Psoas muscle (tissue), 7 donors: ENCODE measurements at regions not wholly inside any gene's neighbourhood (a gene's known extent, or its start where the extent isn't known, plus 50 kb on each side); places are given as distances from the start of the nearest gene placed in this dataset.
"Not testable (repeated sequence)": the region's sequence is repeated elsewhere in the genome, so short reads cannot be mapped to it uniquely, and the experiment has no call there.

Source experiments
- ATAC-seq, 4 donors: fragments of 200-7000 bp; cut with Tn5 transposase; one replicate each; pipeline ENCODE4 v1.9.1; 2020; ENCODE audit warnings: moderate library complexity in 3 of 4, mild to moderate bottlenecking in 2 of 4
- DNase-seq, 2 donors: peaks; one replicate each; pipeline ENCODE4 v3.0.0-alpha.2; 2020
- H3K27ac ChIP-seq: fragments of 200-600 bp; one replicate; pipeline ENCODE4 v1.8.0; 2022
- H3K27me3 ChIP-seq, 3 donors: fragments of 200-600 bp in 1 of 3; one replicate each; pipeline versions ENCODE4 v1.6.1 to v1.8.0; 2013 to 2022; ENCODE audit warnings: low read length in 2 of 3, mild to moderate bottlenecking in 2 of 3, moderate library complexity in 1 of 3; ENCODE audit not compliant: insufficient read depth in 3 of 3
- H3K36me3 ChIP-seq, 2 donors: fragments of 200-600 bp in 1 of 2; one replicate each; pipeline versions ENCODE4 v1.6.1 to v1.8.0; 2013 to 2022; ENCODE audit warnings: low read depth in 1 of 2, mild to moderate bottlenecking in 1 of 2, moderate library complexity in 1 of 2; ENCODE audit not compliant: insufficient read depth in 1 of 2
- H3K4me1 ChIP-seq: fragments of 200-600 bp; one replicate; pipeline ENCODE4 v1.8.0; 2022
- H3K4me3 ChIP-seq: fragments of 200-600 bp; one replicate; pipeline ENCODE4 v1.8.0; 2022; ENCODE audit warnings: mild to moderate bottlenecking
- H3K9me3 ChIP-seq: fragments of 200-600 bp; one replicate; pipeline ENCODE4 v1.8.0; 2022
- WGBS, 3 donors: extraction: QIAGEN DNeasy Blood & Tissue Kit; methylation state at CpG; one replicate each; pipeline versions ENCODE4 v1.1.6 to v1.1.7; 2013; 5-methylcytosine and 5-hydroxymethylcytosine counted together
- intact Hi-C, 2 donors: fragments of 100-400 bp; cut with DNase I; formaldehyde crosslinking; loops; one replicate each; pipeline versions ENCODE4 v1.11.0 to v1.14.2; 2022
- TF ChIP-seq, protein P1 (sequence below): fragments of 200-600 bp; IDR thresholded peaks from one replicate; pipeline ENCODE4 v1.8.0; 2022; ENCODE audit warnings: antibody characterized with exemption
- donor health status: healthy with polysubstance abuse.
- donor health status: DM: no; HTN: no; CAD: no; lungs with moderate emphysema.
- donor health status: Bipolar disorder and iron deficiency.
- donor health status: healthy.
- donor health status: DM: yes; HTN: yes; CAD: no.
- donor health status: DM: no; HTN: no; CAD: no.
- donor health status: DM: yes; HTN: yes; CAD: no.

DNA sequence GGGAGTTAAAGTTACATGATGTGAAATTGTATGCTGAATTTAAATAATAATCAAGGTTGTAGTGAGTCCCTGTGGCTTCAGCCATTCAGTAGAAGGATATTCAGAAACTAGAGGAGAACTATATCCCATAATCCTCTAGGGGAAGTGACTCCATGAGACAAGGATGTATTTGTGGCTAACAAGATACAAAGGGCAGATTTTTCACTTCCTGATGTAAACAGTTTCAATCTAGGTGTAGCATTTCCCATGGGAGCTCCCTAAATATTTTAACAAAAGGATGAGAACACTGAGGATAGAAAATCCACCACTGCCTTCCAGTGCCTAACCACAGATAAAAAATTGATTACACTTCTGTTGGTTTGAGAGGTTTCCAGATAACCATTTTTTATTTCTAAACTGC lies 435.4 kb upstream of the TENM3 start:
- Histone ChIP-seq H3K36me3 (no peaks in the 10 kb centered on the region), H3K4me3 (no peak overlapping the region), H3K4me1 (no peaks in the 10 kb centered on the region), H3K9me3 (no peaks in the 10 kb centered on the region), H3K27me3 (no peaks in the 10 kb centered on the region), H3K27ac (no peak overlapping the region)
- DNase-seq (no peak), ATAC-seq (no peak)
- TF ChIP-seq, protein P1, sequence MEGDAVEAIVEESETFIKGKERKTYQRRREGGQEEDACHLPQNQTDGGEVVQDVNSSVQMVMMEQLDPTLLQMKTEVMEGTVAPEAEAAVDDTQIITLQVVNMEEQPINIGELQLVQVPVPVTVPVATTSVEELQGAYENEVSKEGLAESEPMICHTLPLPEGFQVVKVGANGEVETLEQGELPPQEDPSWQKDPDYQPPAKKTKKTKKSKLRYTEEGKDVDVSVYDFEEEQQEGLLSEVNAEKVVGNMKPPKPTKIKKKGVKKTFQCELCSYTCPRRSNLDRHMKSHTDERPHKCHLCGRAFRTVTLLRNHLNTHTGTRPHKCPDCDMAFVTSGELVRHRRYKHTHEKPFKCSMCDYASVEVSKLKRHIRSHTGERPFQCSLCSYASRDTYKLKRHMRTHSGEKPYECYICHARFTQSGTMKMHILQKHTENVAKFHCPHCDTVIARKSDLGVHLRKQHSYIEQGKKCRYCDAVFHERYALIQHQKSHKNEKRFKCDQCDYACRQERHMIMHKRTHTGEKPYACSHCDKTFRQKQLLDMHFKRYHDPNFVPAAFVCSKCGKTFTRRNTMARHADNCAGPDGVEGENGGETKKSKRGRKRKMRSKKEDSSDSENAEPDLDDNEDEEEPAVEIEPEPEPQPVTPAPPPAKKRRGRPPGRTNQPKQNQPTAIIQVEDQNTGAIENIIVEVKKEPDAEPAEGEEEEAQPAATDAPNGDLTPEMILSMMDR, result no peak
- intact Hi-C loops, result no loop called here

DNA sequence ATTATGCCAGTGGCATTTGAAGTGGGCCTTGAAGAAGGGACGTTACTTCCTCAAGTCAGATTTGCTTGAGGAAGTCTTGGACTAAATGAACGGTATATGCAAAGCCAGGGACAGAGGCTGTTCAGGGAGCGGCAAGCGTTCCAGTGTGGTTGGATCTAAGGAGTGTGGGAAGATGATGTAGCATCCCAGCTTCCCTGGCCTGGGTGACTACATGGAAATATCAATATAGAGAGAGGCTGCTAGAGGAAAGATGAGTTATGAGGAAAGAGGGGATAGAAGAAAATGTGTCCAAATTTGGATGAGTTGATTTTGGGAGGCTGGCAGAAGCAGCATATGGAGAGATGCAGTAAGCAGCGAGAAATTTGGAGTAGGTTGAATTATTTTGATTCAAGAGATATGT lies 432.5 kb upstream of the TENM3 start:
- H3K27ac ChIP-seq, result no peak overlapping the region
- DNase-seq (no peak), ATAC-seq (no peak)
- H3K36me3 ChIP-seq, result no peaks in the 10 kb centered on the region
- no peaks in the 10 kb centered on the region for H3K4me1 ChIP-seq
- intact Hi-C loops, result no loop called here
- no peaks in the 10 kb centered on the region for H3K9me3 ChIP-seq
- TF ChIP-seq, protein P1, result no peak
- H3K4me3 ChIP-seq, result no peak overlapping the region
- H3K27me3 ChIP-seq, result no peaks in the 10 kb centered on the region
- WGBS, 3 donors, result 70 to 83% (median 76%) methylated on average over 5 of the region's 5 CpGs

DNA sequence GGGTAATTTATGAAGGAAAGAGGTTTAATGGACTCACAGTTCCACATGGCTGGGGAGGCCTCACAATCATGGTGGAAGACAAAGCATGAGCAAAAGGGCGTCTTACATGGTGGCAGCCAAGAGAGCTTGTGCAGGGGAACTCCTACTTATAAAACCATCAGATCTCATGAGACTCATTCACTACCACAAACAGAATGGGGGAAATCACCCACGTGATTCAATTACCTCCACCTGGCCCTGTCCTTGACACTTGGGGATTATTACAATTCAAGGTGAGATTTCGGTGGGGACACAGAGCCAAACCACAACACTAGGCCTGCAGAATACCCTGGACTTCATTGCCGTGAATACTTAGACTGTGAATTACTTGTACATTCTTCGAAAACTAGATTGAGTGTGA lies 431.7 kb upstream of the TENM3 start:
- intact Hi-C loops, ATAC-seq, H3K27ac ChIP-seq, H3K4me1 ChIP-seq, DNase-seq, H3K9me3 ChIP-seq, H3K27me3 ChIP-seq, H3K4me3 ChIP-seq, H3K36me3 ChIP-seq: not testable (repeated sequence)
- 85 to 88% (median 86%) methylated on average over 5 of the region's 5 CpGs for WGBS, 3 donors

DNA sequence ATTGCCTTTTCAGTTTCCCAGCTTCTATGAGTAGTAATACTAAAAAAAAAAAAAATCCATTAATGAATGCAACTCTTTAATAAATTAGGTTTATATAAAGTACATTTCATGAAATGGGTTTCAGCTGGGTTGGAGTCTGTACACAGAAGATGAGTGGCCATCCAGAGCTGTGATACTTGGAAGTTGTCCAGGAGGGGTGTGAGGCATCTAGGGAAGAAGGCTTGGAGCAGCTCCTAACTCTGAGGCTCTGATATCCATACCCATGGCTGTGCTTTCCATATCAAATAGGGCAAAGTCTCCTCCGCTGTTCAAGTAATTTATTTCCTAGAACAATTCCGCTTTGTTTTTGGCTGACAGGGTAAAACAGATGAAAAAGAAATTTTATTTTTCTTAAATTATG lies 423.3 kb upstream of the TENM3 start:
- TF ChIP-seq, protein P1, result no peak

DNA sequence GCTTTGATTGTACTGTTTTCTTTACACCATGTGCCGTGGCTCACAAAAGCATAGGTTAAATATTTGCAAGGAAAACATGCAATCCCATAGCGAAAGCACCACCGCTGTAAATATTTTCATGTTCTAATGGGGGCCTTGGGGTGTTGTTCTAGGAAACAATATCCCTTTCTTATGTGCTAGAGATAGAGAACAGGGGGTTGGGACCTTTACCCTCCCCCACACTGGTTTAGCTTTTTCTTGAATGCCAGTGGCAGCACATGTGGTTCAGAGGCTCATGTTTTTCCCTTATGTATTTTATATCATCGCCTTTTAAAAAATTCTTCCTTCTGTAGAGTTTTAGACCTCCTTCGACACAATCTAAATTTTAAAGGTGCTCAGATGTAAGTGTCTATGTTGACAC lies 422.6 kb upstream of the TENM3 start:
- intact Hi-C loops, result no loop called here
- ATAC-seq (no peak), DNase-seq (no peak)
- Histone ChIP-seq H3K4me3 (no peak overlapping the region), H3K9me3 (no peaks in the 10 kb centered on the region), H3K27ac (no peak overlapping the region), H3K36me3 (no peaks in the 10 kb centered on the region), H3K4me1 (no peaks in the 10 kb centered on the region), H3K27me3 (no peaks in the 10 kb centered on the region)
- TF ChIP-seq, protein P1, result no peak
- WGBS, 3 donors, result 67 to 75% (median 73%) methylated on average over 5 of the region's 5 CpGs

More for the DNA sequence above, 423.3 kb upstream of the TENM3 start:
- Histone ChIP-seq H3K27me3 (no peaks in the 10 kb centered on the region), H3K27ac (no peak overlapping the region), H3K36me3 (no peaks in the 10 kb centered on the region), H3K9me3 (no peaks in the 10 kb centered on the region), H3K4me3 (no peak overlapping the region), H3K4me1 (no peaks in the 10 kb centered on the region)
- WGBS, 3 donors, result 53 to 56% (median 56%) methylated on average over 2 of the region's 2 CpGs
- DNase-seq (no peak), ATAC-seq (no peak)
- intact Hi-C loops, result no loop called here
